PFSK-1 (cell line): ENCODE measurements at regions not wholly inside any gene's neighbourhood (a gene's known extent, or its start where the extent isn't known, plus 50 kb on each side); places are given as distances from the start of the nearest gene placed in this dataset.

Experiments used
- FOXP2 ChIP-seq: optimal IDR thresholded peaks from 2 replicates; pipeline ENCODE3; 2011; ENCODE audit warnings: borderline replicate concordance, control low read depth, inconsistent platforms; ENCODE audit not compliant: insufficient read depth; ENCODE audit errors: extremely low read length, extremely low read depth
- POLR2AphosphoS5 ChIP-seq: IDR thresholded peaks from 2 replicates; pipeline ENCODE4 v1.6.1; 2012; ENCODE audit warnings: low read depth, mild to moderate bottlenecking, control low read depth, low read length, moderate library complexity
- SIN3A ChIP-seq: IDR thresholded peaks from 2 replicates; pipeline ENCODE4 v1.6.1; 2012; ENCODE audit warnings: mild to moderate bottlenecking, low read length, moderate library complexity, borderline replicate concordance; ENCODE audit not compliant: insufficient read depth
- TAF1 ChIP-seq: IDR thresholded peaks from 2 replicates; pipeline ENCODE4 v1.6.1; 2012; ENCODE audit warnings: low read length, control low read depth, borderline replicate concordance; ENCODE audit not compliant: insufficient read depth
- TF ChIP-seq, protein P1 (sequence below), 2 experiments: IDR thresholded peaks; 2 replicates each; pipeline versions ENCODE4 v1.6.1 to v1.8.0; 2011 to 2012; ENCODE audit warnings: low read depth in 2 of 2, low read length in 2 of 2, control low read depth in 1 of 2, inconsistent platforms in 1 of 2, mild to moderate bottlenecking in 1 of 2, moderate library complexity in 1 of 2; ENCODE audit not compliant: insufficient read depth in 1 of 2

DNA sequence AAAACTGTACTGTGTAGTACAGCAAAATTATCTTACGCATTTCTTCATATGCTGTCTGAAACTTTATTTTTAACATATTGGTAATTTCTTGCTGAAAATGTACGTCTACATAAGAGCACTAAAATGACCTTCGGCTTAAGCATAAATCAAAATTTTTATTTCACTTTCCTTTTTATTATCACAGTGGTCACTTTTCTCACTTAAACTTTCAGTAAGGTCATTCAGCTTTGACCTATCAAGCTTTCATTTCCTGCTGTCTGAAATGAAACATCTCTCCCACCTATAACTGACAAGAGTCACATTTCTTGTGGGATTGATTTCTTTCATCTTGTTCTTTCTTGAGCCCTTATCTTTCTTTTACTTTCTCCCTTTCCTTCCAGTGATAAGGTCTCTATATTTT is 2212.7 kb upstream of the PCDH20 start:
- TF ChIP-seq TAF1 (no peak), SIN3A (no peak), POLR2AphosphoS5 (no peak), FOXP2 (no peak)
- TF ChIP-seq, protein P1, sequence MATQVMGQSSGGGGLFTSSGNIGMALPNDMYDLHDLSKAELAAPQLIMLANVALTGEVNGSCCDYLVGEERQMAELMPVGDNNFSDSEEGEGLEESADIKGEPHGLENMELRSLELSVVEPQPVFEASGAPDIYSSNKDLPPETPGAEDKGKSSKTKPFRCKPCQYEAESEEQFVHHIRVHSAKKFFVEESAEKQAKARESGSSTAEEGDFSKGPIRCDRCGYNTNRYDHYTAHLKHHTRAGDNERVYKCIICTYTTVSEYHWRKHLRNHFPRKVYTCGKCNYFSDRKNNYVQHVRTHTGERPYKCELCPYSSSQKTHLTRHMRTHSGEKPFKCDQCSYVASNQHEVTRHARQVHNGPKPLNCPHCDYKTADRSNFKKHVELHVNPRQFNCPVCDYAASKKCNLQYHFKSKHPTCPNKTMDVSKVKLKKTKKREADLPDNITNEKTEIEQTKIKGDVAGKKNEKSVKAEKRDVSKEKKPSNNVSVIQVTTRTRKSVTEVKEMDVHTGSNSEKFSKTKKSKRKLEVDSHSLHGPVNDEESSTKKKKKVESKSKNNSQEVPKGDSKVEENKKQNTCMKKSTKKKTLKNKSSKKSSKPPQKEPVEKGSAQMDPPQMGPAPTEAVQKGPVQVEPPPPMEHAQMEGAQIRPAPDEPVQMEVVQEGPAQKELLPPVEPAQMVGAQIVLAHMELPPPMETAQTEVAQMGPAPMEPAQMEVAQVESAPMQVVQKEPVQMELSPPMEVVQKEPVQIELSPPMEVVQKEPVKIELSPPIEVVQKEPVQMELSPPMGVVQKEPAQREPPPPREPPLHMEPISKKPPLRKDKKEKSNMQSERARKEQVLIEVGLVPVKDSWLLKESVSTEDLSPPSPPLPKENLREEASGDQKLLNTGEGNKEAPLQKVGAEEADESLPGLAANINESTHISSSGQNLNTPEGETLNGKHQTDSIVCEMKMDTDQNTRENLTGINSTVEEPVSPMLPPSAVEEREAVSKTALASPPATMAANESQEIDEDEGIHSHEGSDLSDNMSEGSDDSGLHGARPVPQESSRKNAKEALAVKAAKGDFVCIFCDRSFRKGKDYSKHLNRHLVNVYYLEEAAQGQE (IDR thresholded peaks at IDR 0.05; ENCODE audit: insufficient read depth in 1 of 2, low read depth in 2 of 2, low read length in 2 of 2) = no peak
